Endothelial cell of umbilical vein (primary cell): ENCODE measurements at regions not wholly inside any gene's neighbourhood (a gene's known extent, or its start where the extent isn't known, plus 50 kb on each side); places are given as distances from the start of the nearest gene placed in this dataset.

ENCODE experiments used
- EZH2 ChIP-seq: IDR thresholded peaks from 2 replicates; pipeline ENCODE4 v1.6.1; 2012; ENCODE audit warnings: borderline replicate concordance, low read depth, mild to moderate bottlenecking, moderate library complexity, low read length, inconsistent platforms; ENCODE audit not compliant: severe bottlenecking
- FOS ChIP-seq: IDR thresholded peaks from 2 replicates; pipeline ENCODE4 v1.6.1; 2011; ENCODE audit warnings: mild to moderate bottlenecking, low read length, moderate library complexity, borderline replicate concordance; ENCODE audit not compliant: insufficient read depth
- GATA2 ChIP-seq: IDR thresholded peaks from 2 replicates; pipeline ENCODE4 v1.7.0; 2011; ENCODE audit warnings: low read depth, mild to moderate bottlenecking, moderate library complexity, mixed read lengths, low read length; ENCODE audit not compliant: insufficient read length, insufficient read depth
- MAX ChIP-seq: IDR thresholded peaks from 2 replicates; pipeline ENCODE4 v1.6.1; 2011; ENCODE audit not compliant: insufficient read depth, insufficient read length
- POLR2A ChIP-seq: IDR thresholded peaks from 2 replicates; pipeline ENCODE4 v1.6.1; 2012; ENCODE audit warnings: low read depth, mild to moderate bottlenecking, control low read depth, low read length
- POLR2AphosphoS5 ChIP-seq: IDR thresholded peaks from 2 replicates; pipeline ENCODE4 v1.6.1; 2012; ENCODE audit warnings: low read depth, mild to moderate bottlenecking, control low read depth, low read length, moderate library complexity; ENCODE audit not compliant: insufficient read depth
- TF ChIP-seq, protein P1 (sequence below), 2 donors: IDR thresholded peaks; 1 replicate in 1 of 2; 2 replicates in 1 of 2; pipeline ENCODE4 v1.5.1; 2011; ENCODE audit warnings: low read length in 2 of 2, mild to moderate bottlenecking in 2 of 2, moderate library complexity in 2 of 2, control low read depth in 1 of 2, inconsistent platforms in 1 of 2, low read depth in 1 of 2; ENCODE audit not compliant: insufficient read depth in 1 of 2; ENCODE audit errors: extremely low read depth in 1 of 2

- TF ChIP-seq, protein P1, sequence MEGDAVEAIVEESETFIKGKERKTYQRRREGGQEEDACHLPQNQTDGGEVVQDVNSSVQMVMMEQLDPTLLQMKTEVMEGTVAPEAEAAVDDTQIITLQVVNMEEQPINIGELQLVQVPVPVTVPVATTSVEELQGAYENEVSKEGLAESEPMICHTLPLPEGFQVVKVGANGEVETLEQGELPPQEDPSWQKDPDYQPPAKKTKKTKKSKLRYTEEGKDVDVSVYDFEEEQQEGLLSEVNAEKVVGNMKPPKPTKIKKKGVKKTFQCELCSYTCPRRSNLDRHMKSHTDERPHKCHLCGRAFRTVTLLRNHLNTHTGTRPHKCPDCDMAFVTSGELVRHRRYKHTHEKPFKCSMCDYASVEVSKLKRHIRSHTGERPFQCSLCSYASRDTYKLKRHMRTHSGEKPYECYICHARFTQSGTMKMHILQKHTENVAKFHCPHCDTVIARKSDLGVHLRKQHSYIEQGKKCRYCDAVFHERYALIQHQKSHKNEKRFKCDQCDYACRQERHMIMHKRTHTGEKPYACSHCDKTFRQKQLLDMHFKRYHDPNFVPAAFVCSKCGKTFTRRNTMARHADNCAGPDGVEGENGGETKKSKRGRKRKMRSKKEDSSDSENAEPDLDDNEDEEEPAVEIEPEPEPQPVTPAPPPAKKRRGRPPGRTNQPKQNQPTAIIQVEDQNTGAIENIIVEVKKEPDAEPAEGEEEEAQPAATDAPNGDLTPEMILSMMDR (IDR thresholded peaks at IDR 0.05; ENCODE audit: extremely low read depth in 1 of 2, insufficient read depth in 1 of 2, low read depth in 1 of 2, low read length in 2 of 2): no peak
- TF ChIP-seq EZH2: no peak
- no peak for TF ChIP-seq POLR2AphosphoS5
- TF ChIP-seq POLR2A: no peak
- no peak for TF ChIP-seq GATA2
- no peak for TF ChIP-seq MAX
- no peak for TF ChIP-seq FOS
Observed at GRCh38 chr20:48231253-48231930, 446.1 kb upstream of the SULF2 start.
